HG03095 (cell line): ENCODE measurements at regions not wholly inside any gene's neighbourhood (a gene's known extent, or its start where the extent isn't known, plus 50 kb on each side); places are given as distances from the start of the nearest gene placed in this dataset.
"Not testable (repeated sequence)": the region's sequence is repeated elsewhere in the genome, so short reads cannot be mapped to it uniquely, and the experiment has no call there.

Source experiments
- ATAC-seq: cut with Tn5 transposase; IDR thresholded peaks from one replicate; pipeline ENCODE4 v1.9.1; 2021; ENCODE audit warnings: moderate library complexity; ENCODE audit not compliant: unreplicated experiment

DNA sequence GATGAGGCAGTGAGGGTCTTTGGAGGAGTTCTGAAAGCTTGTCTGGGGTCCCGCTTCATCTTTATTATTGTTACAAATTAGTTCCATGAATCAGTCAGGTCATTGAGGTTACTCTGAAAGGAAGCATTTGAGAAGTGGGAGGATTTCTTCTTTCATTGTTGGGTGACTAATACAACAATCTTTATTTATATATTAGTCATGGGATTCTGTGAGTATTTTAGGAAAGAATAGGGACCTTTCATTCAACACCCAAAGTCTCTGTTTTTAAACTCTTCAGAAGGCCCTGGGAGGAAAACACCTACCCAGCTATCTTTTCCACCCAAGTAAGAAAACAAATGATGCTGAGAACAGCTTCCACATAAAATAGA, 98.3 kb downstream of the SOD2 start:
- no peak for ATAC-seq

DNA sequence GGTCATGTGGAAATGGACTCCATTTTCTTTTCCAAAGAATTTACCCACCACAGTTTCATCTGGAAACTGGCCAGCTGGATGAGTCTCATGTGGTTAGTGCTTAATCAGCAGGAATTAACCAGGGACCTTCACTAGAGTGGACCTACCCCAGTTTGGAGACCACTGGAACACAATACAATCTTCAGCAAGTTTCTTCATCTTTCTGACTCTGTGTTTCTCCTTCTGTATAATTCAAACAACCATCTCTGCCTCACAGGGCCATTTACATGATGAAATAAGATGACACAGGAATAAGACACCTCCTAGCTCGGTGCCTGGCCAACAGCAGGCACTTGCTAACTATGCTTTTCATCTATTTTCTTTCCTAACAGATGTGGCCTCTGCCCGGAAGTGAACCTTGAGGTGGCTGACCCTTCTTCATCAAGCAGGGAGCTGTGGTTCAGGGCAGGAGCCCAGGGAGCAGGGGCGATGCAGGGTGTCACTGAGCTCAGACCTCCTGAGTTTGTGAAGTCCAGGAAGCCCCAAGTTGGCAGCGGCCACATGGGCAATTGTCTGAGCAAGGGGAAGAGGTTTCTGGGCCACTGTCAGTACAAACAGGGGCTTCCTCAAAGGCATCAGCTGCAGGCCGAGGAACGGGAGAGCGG, 98.8 kb downstream of the SOD2 start:
- ATAC-seq = no peak

DNA sequence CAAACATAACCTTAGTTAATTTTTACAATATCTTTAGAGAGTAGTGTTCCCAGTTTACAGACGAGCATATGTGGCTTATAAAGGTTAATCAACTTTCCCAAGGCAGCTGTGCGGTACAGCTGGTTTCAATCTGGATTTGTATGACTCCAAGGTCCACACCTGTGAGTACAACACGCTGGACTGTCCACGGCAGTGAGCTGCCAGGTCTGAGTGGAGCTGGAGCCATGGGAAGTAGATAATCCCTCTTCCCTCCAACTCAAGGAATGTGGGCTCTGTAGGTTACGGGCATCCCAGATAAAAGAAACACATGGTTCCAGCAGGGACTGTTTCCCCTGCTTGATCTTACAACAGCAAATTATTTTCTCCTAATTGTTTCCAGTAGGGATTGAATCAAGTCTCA, 102.2 kb downstream of the SOD2 start:
- no peak for ATAC-seq

DNA sequence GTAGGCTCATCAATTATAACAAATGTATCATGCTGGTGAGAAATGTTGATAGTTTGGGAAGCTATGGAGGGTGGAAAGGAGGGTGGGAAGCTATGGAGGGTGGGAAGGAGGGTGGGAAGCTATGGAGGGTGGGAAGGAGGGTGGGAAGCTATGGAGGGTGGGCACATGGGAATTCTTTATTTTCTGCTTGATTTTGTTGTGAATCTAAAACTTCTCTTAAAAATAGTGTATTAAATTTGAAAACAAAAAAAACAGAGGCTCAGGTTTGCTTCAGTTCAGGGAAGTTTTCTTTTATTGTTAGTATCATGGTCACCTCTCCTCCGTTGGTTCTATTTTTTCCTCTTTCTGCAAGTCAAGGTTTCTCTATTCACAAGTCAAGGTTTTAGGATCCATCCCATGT, 106.4 kb downstream of the SOD2 start:
- ATAC-seq = no peak

DNA sequence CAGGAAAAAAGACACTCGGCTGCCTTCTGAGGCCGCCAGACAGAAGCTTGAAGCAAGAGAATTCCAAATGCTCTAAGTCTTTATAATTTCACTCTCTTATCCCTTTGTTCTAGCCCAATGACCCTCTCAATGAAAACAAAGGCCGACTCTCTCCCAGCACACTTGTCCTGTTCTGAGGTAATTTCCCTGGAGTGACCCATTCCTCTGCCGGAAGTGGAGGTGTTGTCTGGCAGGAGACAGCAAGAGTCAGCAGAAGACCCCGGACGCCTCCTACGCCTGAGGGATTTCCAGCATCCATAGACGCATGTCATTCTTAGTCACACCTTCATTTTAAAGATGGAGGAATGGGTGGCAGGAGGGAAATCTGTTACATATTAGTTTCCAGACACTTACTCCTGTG, 110.3 kb downstream of the SOD2 start:
- ATAC-seq = no peak

DNA sequence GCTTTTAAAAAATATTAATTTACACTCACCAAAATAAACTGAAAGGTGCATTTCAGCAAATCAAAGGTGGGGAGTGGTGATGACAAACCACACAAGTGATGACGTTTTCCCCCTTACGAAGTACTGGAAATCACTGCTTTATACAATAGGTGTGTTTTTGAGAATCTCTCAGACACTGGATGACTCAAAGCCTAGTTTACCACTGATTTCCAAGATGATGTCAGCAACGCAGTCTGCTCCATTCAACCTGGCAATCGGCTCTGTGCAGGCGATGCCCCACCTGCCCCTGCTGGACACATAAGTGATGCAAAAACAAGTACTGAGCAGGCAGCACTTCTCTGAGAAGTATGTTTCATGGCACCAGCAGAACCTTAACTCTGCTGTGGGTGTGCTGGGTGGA, 114.4 kb downstream of the SOD2 start:
- ATAC-seq = no peak

DNA sequence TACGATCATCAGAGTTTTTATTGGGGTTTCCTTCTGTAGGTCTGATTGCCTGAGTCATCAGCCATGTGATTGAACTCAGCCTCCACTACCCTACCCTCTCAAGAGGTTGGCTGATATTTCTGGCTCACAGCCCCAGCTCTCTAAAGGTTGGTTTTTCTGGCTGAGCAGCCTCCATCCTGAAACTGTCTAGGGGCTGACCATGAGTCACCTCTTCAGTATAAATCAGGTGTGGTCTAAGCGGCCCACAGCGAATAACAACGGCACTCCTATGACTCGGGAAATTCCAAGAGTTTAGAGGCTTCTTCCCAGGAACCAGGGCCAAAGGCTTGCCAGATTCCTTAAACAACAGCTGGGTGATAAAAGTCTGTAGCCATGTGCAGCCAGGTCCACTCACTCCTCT, 115.5 kb downstream of the SOD2 start:
- no peak for ATAC-seq

DNA sequence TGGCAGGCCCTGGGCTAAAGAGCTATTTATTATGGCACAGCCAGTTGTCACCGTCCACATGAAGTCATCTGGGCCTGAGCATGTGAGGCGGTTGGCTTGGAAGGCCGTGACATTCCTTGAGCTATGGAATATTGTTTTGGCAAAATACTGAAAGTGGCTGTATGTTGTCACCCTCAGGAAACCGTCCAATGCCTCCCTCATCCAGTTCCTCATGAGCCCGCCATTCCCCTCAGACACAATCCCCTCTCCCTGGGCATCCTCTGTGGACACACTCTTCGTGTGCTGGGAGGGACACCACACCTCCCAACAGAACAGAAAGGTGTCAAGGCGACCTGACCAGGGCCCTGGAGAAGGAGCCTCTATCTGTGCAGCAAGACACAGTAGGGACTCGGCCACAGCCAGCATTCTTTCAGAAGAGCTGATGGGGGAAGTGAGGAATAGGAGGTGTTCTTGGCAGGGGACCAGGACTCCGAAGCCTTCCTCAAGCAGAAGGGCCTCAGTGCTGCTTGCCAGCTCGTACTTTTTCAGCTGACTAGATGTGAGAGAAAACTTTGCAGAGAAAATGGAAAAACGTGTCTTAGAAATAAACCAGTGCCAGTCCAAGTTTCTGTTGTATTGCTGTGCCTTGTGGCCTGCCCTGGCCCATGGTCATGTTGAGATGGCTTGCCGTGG, 120.5 kb downstream of the SOD2 start:
- ATAC-seq = no peak

DNA sequence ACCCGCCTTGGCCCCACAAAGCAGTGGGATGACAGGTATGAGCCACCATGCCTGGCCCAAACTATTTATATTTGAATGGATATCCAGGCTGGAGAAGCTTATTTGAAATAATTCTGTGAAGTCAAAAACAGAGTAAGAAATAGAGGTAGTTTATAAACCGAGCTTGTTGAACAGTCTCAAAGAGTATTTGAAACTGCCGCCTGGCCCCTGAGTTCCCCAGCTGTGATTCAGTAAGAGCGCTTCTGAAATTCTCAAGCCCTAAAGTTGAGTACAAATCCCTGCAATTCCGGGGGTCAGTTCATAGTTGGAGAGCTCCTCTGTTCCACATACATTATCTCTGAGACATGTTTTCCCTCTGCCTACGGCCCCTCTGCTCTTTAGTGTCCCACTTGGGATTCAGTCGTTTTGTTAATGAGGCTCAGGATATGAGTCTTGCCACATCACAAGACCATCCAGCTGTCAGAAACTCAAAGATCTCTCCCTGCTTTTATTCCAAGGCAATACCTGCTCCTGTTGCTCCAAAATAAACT, 127.8 kb downstream of the SOD2 start:
- no peak for ATAC-seq

DNA sequence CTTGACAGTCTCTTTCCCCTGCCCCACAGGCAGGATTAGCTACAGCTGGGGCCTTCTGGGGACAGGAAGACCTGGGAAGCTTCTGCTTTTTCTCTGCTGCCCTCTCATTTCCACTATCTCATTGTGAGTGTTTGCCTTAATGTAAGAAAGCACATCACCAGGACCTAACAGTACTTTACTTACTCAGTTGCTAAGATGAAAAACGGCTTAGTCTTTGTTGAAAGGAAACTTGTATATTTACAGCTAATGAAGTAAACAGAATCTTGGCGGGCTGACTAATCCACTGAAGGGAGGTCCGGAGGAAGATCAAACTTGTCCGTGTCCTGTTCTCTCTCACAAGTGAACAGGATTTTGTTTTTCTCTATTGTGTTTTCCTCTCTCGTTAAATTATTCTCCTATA, 128.6 kb downstream of the SOD2 start:
- no peak for ATAC-seq

DNA sequence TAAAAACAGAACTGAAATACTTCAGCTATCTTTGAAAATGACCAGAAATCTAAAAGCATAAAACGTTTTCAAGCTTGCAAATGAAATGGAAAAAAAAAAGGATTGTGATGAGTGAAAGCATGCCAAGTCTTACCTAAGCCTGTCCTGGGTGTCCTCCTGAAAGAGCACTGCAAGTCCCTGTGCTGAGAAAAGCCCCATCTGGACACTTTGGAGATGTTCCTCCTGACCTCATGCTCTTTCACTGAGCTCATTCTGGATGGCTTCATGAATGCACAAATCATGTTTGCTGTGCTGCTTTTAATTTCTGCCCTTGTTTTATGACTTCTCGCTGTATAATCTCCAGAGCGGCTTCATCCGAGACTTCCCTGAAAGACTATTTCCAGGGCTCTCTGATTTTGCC, 136.0 kb downstream of the SOD2 start:
- no peak for ATAC-seq

DNA sequence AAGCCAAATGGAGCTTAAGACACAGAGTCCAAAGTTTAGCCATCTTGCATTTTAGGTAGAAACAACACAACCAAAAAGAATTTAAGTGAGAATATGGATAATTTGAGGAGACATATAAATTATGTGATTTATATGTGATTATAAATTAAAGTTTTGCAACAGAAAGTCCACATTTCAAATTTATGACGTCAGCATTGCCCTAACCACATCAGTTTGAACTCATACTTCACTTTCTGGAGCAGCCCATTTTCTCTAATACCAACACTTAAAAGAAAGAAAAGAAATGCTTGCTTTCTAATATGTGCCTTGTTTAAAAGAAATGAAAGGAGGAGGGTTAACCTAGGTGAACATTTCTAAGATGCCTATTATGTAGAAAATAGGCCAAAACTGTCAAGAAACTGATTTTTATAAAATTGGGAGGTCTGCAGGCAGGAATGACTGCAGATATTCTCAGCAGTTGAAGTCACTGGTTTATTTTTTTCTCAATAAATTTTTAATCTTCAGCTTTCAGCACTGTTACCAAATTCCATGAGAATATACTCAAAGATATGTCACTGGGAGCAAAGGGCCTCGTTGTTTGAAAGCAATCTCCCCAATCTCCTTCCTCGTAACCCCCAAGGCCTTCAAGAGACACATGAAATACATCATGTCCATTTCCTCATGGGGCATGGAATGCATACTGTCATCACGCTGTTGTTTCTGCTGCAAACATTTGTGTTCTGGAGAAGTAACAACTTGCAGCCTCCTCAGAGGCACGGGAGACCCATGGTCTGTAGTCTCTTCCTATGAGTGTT, 137.8 kb downstream of the SOD2 start:
- ATAC-seq = no peak

DNA sequence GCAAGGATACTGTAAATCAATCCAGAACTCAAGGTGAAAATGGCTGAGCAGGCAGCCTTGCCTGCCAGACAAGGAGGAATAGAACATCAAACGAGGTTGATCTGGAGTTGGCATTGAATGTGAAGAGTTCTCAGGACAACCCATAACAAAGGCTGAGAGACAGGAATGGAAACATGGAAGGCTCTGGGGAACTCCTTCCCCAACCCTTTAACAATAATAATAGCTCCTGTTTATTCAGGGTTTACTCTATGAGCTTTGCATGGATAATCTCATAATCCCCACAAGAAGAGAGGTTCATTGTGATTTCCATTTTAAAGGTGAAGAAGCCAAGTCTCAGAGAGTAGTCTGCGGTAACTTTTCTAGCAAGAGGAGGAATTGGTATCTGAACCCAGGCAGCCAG, 151.7 kb downstream of the SOD2 start:
- ATAC-seq = no peak

DNA sequence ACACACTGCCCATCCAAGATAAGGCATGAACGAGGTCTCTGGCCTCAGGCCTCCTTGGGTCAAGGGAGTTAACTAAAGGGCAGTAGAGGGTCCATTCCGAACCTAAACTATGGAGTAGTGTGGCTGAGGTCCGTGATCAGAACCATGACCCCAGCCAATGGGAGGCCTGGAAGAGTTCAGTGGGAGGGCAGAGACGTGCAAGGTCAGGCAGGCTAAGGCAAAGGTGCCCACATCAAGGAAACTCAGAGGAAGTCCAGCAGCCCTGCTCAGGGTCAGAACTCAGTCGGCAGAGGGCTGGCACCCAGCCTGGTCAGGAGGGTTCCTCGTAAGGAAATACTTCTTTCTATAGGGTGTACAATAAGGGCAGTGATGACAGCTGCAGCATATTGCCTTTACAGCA, 152.2 kb downstream of the SOD2 start:
- no peak for ATAC-seq

DNA sequence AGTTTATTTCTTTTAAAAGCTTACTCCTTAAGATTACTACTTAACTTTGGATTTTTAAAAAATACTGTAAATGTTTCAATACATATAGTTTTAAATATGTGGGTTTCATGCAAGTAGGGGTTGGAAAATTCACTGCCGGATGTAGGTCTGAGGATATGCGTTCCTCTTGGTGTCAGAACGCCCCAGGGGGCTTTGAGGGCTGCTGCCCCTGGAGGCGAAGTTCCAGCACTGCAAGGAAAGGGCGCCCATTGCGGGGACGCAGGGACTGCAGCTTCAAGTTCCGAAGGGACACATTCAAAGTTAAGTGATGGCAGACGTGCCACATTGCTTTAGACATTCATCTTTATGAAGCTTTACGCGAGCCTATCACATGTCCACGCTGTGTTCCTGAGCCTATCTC, 152.9 kb downstream of the SOD2 start:
- no peak for ATAC-seq

DNA sequence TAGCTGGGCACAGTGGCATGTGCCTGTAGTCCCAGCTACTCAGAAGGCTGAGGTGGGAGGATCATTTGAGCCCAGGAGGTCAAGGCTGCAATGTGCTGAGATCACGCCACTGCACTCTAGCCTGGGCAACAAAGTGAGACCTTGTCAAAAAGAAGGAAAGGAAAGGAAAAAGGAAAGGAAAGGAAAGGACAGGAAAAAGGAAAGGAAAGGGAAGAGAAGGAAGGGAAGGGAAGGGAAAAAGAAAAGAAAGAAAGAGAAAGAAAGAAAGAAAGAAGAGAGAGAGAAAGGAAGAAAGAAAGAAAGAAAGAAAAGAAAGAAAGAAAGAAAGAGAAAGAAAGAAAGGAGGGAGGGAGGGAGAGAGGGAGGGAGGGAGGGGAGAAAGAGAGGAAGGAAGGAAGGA, 155.0 kb downstream of the SOD2 start:
- not testable (repeated sequence) for ATAC-seq

DNA sequence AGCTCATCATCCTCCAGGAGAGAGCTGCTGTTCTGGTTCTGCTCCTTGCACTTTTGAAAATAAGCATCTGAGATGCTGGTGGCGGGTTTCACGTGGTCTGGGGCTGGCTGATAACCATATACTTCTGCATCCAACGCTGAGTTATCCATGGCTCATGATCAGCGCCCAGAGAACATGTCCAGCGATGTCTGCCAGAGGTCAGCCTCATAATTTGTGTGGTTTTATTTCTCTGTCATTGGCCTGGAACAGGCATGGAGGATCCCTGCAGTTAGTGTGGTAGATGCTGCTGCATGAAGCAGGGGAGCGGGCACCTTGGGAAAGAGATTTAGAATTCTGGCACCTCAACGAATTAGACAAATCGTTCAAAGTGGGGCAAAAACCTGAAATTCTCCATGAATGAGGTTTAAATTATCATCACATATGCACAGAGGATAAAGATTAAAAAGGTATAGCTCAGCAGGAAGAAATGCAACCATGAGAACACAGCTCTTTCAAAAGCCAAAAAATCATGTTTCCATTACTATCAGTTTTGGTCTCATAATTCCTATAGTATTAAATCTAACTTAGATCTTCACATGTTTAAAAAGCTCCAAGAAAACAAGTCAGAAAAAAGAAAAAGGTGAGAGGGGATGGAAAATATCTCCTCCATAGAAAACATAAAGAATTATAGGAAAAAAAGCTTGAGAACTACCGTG, 157.2 kb downstream of the SOD2 start:
- ATAC-seq = no peak

DNA sequence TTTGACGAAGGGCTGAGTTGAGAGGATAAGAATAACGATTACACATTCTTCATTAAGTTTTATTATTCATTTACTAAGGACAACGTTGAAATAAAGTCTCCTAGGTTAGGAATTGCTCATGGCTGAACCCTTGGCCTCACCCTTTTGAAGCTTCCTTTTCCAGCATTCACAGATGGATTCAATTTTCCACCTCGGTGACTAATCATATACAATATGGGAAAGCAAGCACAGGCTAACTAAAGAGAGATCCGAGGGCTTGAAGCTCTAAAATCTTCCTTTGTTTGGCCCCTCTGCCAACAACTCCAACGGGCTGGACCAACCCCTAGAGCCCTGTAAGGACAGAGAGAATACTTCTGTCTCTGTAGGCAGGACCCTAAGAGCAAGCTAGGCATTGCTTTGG, 159.5 kb downstream of the SOD2 start:
- no peak for ATAC-seq

DNA sequence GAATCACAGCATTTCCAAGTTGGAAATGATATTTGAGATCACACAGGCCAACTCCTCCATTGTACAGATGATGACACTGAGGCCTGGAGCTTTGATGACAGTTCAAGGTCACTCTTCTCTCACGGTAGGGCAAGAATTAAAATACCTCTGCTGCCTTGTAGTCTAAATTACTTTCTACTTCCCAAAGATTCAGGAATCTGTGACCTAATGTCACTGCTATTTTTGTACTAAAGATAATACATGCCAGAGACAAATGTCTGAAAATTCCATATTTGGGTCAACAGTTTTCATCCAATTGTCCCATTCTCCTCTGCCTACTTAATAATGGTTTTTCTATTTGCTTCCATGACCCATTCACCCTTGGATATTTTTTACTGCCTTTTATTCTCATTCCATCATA, 160.0 kb downstream of the SOD2 start:
- ATAC-seq = no peak

DNA sequence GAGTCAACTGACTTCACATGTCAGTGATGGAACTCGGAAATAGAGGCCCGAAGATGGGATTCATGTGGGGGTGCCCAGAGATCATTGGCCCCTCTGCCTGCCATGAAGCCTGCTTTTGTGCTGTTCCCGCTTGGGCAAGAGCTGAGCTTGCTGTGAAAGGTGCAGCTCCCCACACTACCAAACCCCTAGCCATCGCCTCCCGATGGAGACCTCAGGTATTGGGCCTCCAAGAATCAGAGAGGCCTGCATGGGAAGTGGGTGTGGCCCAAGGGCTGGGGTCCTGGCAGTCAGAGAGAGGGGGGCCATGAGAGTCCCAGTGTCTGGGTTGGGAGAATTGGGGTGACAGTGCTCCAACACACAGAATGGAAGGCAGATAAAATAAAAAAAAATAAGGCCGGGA, 160.9 kb downstream of the SOD2 start:
- no peak for ATAC-seq

DNA sequence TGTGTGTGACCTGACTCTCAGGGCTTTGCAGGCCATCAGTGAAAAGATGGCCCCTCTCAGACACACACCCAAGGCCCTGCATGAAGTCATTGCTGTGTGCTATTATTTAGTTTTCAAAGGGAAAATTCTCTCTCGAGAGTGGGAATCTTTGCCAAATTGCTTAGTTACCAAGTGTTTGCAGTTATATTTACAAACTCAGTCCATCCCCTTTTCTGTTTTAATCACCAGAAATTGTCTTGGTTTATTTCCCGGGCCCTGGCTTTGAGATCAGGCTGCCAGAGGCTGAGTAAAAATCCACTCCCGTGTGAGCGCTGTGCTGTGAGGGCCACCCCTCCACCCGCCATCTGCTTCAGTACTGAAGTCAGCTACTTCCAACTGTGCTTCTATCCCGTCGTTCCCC, 163.1 kb downstream of the SOD2 start:
- ATAC-seq = no peak

DNA sequence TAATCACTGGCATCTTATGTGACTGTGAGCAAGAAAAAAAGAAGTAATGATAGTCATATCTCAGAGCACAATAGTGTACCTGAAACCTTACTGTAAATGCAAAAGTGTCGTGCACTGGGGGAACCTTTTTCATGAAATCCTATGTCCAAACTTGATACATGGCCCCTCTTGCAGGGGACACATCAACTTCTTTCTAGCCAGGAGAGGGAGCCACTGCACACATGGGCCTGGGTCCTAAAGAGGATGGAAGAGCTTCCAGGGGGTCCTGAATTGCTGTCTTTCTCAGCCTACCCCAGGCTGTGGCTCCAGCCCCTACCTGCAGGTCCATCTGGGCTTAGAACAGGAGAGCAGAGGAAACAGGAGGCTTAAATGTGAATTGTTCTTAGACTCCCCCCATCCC, 165.7 kb downstream of the SOD2 start:
- ATAC-seq = no peak
